ENCODE measurements at regions not wholly inside any gene's neighbourhood (a gene's known extent, or its start where the extent isn't known, plus 50 kb on each side); places are given as distances from the start of the nearest gene placed in this dataset.

DNA sequence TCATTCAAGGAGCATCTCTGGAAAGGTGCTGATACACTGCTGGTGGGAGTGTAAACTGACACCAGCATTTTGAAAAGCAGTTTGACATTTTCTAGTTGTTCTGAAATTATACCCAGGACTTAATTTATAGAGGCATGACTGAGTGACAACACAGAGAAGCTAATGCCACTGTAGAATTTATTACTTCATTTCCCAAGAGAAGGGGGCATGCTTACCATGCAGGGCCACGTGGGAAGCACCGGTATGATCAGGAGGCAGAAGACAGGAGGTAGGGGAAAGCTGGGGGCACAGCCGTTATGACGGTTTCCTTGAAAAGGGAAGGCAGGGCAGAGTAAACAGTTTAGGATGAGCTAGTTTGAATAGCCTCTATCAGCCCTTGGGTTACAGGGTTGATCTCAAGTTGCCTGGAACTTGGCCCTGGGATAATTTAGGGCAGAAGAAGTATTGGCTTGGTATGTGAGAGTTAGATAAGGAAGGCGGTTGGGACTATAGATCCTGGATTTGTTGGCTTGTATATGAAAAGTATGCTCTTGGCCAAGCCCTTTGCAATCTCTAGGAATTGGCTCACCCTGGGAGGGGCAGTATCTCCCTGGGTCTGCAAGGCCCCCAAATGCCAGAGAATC lies 305.7 kb downstream of the ENC1 start:
- ChIA-PET POLR2A (no interaction called here), CTCF (interaction anchor here (0.9 kb wide), 1 partner anchor 8 kb away, joined by 4 read pairs; no protein-coding TSS in a partner anchor), SMC1A (ENCODE audit: uncharacterized antibody, unreplicated experiment) (interaction anchor here (1.1 to 1.6 kb wide), 2 partner anchors 25 to 302 kb away, joined by 3 to 4 read pairs; no protein-coding TSS in a partner anchor), RAD21 (ENCODE audit: unreplicated experiment) (no interaction called here)
- in situ Hi-C loops (cut with MboI), result no loop called here
- H3K27me3 ChIP-seq (replicated peaks in 1 of 2; ENCODE audit: control insufficient read depth in 2 of 2, insufficient read depth in 2 of 2, low read length in 1 of 2), result no peaks in the 10 kb centered on the region
- no peak for DNase-seq (ENCODE audit: low read depth, low spot score)
- no peaks in the 10 kb centered on the region for H4K20me1 ChIP-seq (ENCODE audit: control insufficient read depth, insufficient read depth)
- FAIRE-seq, result no peak
- no TSS peak for BruUV-seq (replicated peaks)
- no peaks in the 10 kb centered on the region for H3K79me2 ChIP-seq (ENCODE audit: control insufficient read depth, insufficient read depth, low read length)
- 56% methylated on average over 5 of the region's 5 CpGs for WGBS (ENCODE audit: insufficient coverage, insufficient replicate concordance, low lambda C conversion rate, missing lambda C conversion rate)
- no peaks in the 10 kb centered on the region for H3K4me1 ChIP-seq (ENCODE audit: control insufficient read depth, insufficient read depth, low read length)
- ATAC-seq, result no peak
- H3K4me2 ChIP-seq (ENCODE audit: control insufficient read depth, insufficient read depth), result no peak overlapping the region
- H2AFZ ChIP-seq (ENCODE audit: control insufficient read depth, low read depth, low read length), result no peak overlapping the region
- no peaks in the 10 kb centered on the region for H3K9me3 ChIP-seq (replicated peaks; ENCODE audit: control insufficient read depth, insufficient read depth, low read length)
- TF ChIP-seq MXI1 (IDR thresholded peaks at IDR 0.05; ENCODE audit: low read depth, low read length), result no peak
- TF ChIP-seq JUNB (IDR thresholded peaks at IDR 0.05), result no peak
- TF ChIP-seq EED (IDR thresholded peaks at IDR 0.05; ENCODE audit: low read depth), result no peak
- no peak for TF ChIP-seq ETV6 (conservative IDR thresholded peaks at IDR 0.05 in 1 of 2, IDR thresholded peaks at IDR 0.05 in 1 of 2; ENCODE audit: borderline replicate concordance in 1 of 2, low read depth in 1 of 2)
- no peak for TF ChIP-seq ZNF207 (IDR thresholded peaks at IDR 0.05; ENCODE audit: borderline replicate concordance)
- TF ChIP-seq BCL11A (IDR thresholded peaks at IDR 0.05; ENCODE audit: low read depth, low read length), result no peak
- TF ChIP-seq, protein P1, sequence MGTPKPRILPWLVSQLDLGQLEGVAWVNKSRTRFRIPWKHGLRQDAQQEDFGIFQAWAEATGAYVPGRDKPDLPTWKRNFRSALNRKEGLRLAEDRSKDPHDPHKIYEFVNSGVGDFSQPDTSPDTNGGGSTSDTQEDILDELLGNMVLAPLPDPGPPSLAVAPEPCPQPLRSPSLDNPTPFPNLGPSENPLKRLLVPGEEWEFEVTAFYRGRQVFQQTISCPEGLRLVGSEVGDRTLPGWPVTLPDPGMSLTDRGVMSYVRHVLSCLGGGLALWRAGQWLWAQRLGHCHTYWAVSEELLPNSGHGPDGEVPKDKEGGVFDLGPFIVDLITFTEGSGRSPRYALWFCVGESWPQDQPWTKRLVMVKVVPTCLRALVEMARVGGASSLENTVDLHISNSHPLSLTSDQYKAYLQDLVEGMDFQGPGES (IDR thresholded peaks at IDR 0.05), result no peak
- TF ChIP-seq IKZF1 (conservative IDR thresholded peaks at IDR 0.05), result no peak
- no peak for TF ChIP-seq ZNF24 (IDR thresholded peaks at IDR 0.05)
- TF ChIP-seq, protein P2, sequence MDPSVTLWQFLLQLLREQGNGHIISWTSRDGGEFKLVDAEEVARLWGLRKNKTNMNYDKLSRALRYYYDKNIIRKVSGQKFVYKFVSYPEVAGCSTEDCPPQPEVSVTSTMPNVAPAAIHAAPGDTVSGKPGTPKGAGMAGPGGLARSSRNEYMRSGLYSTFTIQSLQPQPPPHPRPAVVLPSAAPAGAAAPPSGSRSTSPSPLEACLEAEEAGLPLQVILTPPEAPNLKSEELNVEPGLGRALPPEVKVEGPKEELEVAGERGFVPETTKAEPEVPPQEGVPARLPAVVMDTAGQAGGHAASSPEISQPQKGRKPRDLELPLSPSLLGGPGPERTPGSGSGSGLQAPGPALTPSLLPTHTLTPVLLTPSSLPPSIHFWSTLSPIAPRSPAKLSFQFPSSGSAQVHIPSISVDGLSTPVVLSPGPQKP (IDR thresholded peaks at IDR 0.05; ENCODE audit: low read depth, low read length), result no peak
- no peak for TF ChIP-seq MYB (IDR thresholded peaks at IDR 0.05; ENCODE audit: borderline replicate concordance, low read depth, low read length)
- no peak for TF ChIP-seq ZNF622 (IDR thresholded peaks at IDR 0.05)
- TF ChIP-seq SPI1 (IDR thresholded peaks at IDR 0.05; ENCODE audit: borderline replicate concordance, insufficient read depth, low read depth, low read length), result no peak
- no peak for TF ChIP-seq CREM (IDR thresholded peaks at IDR 0.05; ENCODE audit: low read depth)
- no peak for TF ChIP-seq GATAD2B (conservative IDR thresholded peaks at IDR 0.05; ENCODE audit: low read depth)
- TF ChIP-seq RFX5 (IDR thresholded peaks at IDR 0.05; ENCODE audit: low read depth, low read length), result no peak
- intact Hi-C loops (cut with micrococcal nuclease; ENCODE audit: unreplicated experiment), result no loop called here
- H3K9ac ChIP-seq (ENCODE audit: control insufficient read depth, insufficient read depth, low read length), result no peak overlapping the region
- no peaks in the 10 kb centered on the region for H3K36me3 ChIP-seq (ENCODE audit: control insufficient read depth in 2 of 2, insufficient read depth in 2 of 2, low read length in 1 of 2)
- no peak overlapping the region for H3K4me3 ChIP-seq
- no peak overlapping the region for H3K27ac ChIP-seq (ENCODE audit: control insufficient read depth, insufficient read depth)
